HG02798 (cell line): ENCODE measurements at regions not wholly inside any gene's neighbourhood (a gene's known extent, or its start where the extent isn't known, plus 50 kb on each side); places are given as distances from the start of the nearest gene placed in this dataset.

ENCODE experiments used
- ATAC-seq: cut with Tn5 transposase; IDR thresholded peaks from one replicate; pipeline ENCODE4 v1.9.1; 2021; ENCODE audit warnings: mild to moderate bottlenecking; ENCODE audit not compliant: unreplicated experiment, poor library complexity

DNA sequence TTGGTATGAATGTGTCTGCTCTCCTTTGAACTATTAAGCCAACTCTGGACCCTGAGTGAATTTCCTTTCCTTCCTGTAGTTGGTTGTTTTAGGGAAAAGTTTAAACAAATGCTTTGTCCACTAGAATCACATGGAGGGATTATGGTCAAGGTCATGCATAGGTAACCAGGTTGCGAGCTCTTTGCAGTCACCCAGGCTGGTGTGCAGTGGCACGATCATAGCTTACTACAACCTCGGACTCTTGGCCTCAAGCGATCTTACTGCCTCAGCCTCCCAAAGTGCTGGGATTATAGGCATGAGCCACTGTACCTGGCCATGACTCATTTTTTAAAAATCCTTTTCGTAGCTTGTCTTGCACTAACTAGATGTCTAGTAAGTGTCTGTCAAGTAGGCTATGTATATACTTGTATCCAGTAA is 88.0 kb upstream of the SOX4 start:
- no peak for ATAC-seq

DNA sequence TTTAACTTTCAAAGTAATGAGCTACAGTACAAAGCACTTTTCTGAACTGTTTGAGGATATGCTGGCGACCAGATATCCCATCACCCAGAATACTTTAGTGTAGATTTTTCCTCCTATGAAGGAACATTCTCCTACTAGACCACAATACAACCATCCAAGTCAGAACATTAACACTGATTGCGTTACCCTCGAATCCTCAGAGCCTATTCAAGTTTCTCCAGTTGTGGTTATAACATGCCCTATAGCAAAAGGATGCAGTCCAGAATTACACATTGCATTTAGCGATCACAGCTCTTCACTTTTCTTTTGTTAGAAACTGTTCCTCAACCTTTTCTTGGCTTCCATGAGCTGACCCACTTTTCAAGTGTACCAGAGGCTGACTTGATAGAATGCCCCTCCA is 87.4 kb upstream of the SOX4 start:
- ATAC-seq = no peak

DNA sequence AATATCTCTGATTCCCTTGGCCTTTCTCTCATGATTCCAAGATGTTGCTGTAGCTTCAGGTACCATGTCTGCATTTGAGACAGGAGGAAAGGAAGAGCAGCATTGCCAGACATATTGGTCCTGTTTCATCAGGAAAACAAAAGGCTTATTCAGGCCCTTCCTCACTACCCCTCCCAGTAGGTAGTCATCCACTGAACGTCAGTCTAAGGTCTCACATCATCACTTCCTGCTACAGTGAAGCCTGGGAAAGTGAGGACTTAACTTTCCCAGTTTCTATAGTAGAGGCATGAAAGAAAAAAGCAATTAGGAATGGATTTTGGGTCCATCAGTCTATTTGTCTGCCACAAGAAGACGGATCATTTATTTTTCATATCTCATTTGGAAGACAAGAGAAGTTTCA is 85.7 kb upstream of the SOX4 start:
- no peak for ATAC-seq

DNA sequence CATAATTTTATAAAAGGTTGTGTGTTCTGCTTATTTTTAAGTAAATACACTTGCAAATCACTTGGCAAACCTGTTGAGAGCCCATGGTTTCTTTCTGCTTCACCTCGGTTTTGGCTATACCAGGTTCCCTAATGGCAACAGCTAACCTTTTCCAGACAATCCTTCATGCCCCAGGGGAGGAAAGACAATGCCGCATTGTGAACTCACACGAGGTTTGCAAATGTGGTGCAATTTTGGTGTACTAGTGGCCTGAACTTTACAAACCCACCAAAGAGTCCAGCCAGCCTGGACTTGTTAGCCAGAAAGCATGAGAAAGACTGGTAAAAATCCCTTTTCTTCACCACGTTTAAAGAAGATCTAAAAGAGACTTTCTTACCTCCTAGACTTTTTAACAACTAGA is 84.8 kb upstream of the SOX4 start:
- ATAC-seq = no peak

DNA sequence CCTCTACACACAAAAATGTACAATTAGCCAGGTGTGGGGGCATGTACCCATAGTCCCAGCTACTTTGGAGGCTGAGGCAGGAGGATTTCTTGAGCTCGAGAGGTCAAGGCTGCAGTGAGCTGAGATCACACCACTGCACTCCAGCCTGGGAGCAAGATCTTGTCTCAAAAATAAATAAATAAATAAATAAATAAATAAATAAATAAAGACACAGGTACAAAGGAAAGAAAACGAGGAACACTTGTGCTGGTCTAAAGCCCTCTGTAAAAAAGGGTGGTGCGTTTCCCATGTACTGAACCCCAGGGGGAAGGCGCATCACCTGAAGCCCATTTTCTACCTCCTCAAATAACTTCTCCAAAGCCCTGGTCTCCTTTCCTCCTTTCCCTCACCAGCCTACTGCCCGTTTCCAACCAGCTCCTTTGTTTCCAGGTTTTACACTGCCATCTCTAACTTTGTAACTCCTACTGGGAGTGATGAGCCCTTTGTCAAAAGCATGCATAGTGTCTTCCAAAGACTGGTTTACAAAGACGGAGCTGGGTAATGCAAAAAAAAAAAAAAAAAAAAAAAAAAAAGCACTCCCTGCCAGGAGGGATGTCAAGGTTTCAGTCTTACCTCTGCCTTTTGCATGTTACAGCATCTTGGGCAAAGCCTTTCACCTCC is 81.5 kb upstream of the SOX4 start:
- ATAC-seq = no peak

DNA sequence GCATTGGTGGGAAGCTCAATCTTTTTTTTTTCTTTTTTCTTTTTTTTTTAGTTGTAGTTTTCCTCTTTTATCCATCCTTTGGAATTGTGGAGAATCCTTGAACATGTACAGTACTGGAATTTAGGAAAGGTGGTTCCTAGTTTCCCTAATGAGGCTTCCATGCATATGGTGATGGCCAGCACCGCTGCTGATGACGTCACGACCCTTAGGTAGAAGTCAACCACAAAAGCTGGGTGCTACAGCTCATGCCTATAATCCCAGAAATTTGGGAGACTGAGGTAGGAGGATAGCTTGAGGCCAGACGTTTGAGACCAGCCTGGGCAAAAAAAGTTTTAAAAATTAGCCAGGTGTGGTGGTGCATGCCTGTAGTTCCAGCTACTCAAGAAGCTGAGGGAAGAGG is 79.3 kb upstream of the SOX4 start:
- no peak for ATAC-seq

DNA sequence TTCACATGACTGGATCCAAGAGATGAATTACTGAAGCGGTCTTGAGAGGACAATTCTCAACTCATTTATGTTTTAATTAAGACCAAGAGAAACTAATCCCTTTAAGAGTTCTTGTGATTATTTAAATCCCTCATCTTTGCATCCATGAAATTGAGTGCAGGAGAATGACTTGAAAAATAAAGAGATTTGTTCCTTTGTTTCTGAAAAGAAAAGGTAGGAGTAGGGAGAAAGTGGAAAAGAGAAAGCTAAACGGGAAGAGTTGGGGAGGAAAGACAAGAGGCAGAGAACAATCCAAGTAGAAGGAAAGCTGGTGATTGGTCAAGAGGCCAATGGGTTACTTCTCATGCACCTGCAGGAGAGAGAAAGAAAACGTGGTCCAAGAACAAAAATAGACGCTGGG is 75.2 kb upstream of the SOX4 start:
- ATAC-seq = no peak

DNA sequence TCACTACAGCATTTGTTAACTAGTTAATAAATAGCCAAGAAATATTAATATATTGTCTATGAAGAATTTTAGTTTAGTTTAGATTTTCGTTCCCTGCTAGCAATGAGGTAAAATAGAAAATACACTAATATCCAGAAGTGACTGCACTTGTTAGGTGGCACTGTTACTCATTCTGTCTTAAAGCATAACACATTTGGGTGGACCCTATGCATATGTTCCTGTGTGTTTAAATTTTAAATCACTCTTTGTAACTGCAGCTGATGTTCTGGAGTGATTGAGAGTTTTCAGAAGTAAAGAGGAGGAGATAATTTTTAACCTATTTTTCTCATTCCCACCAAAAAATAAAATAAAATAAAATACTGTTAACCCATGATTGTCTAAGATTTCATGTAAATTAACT is 73.9 kb upstream of the SOX4 start:
- no peak for ATAC-seq

DNA sequence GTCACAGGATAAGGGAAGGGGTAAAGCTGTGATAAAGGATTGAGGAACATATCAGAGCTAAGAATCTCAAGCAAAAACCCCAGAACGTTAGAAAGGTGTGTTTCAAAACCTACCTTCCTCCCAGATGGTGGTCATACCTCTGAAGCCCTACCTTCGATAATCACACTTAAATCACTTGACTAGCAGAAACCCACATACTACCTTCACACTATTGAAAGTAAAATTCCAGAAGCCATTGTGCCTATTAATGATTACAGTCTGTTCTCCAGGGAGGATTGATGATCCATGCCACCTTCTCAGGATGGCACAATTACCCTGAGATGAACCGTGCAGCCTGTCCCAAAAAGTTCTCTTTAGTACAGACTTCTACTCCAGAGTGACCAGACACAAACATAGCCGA is 72.3 kb upstream of the SOX4 start:
- ATAC-seq = no peak

DNA sequence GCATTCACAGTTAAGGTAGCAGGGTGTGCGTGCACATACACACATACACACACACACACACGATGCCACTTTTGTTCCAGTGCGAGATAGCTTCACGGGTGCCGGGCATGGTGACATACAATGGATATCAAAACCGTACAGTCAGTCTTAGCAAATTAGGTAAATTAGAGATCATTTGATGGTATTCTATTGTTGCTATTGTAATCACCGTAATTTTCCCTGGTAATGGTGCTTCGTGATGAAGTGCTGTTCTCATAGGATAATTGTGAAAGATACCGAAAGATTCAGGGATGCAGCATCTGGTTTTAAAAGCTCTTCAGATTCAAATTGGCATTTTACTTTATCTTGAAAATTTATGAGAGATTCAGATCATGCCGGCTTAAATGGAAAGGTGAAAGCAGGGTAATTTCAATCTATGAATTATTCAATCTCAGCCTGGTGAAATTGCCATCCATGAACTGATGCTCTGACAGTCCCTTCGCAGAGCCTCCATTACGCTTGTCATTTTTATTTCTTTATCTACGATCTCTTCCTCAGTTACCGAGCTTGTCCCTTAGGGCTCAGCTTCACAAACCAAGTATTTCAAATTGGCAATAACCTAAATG is 71.3 kb upstream of the SOX4 start:
- ATAC-seq = no peak

DNA sequence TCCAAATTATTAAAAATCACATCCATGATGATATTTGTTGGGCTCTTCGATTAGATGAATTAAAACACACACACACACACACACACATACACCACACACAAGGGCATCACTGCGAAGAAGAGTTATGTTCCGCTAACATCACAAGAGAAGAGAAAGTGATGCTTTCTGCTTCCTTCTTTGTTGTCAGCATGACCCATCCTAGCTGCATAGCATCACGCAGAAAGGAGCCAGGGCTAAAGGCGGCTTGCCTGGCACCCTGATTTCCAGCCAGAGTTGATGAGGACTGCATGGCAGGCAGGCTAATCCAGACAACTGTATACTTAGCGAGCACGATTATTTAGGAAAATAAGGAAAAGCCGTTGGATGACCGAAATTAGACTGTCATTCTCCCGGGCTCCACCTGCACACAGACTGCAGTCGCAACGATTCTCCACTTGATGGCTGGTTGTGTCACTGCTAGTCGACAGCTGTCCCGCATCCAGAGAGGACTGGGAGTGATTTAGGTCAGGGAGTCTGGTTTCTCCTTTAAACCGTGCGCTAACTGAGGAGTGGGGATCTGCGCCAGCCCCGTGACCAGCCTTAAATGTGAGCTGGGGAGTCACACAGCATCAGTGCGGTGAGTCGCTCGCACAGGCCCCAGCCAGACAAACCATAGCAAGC is 70.6 kb upstream of the SOX4 start:
- no peak for ATAC-seq

DNA sequence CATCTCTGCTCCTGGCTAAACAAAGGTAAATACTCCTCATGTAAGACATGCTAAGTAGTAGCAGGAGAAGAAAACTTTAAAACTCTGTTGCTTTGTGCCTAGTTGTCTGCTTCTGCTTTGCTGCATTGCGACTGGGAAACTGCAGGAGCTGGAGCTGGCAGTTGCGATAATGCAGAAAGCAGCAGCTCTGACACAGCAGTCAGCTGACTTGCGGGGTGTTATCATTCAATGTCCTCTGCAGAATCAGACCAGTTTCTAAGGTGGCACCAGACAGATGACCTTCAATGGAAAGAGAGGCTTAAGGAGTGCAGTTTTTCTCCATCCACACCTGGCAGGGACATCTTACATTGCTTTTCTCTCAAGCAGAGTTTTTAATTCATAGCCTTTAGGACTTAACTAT is 69.9 kb upstream of the SOX4 start:
- ATAC-seq = no peak

DNA sequence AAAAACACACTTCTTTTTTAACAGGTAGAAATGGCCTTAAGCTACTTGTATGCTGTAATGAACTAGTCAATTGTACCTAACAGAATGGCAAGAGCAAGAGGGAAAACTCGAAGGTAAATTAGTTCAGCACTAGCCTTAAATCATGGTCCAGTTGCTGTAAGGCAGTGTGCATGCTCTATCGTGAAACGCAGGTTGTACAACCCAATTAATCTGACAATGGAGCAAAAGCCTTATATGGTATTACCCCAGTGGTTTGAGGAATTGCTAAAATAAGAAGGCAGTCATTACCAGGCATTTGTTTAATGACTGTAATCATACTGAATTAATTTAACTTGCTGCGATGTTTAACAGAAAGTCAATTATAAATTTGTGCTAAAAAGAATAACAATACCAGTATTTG is 69.3 kb upstream of the SOX4 start:
- no peak for ATAC-seq

DNA sequence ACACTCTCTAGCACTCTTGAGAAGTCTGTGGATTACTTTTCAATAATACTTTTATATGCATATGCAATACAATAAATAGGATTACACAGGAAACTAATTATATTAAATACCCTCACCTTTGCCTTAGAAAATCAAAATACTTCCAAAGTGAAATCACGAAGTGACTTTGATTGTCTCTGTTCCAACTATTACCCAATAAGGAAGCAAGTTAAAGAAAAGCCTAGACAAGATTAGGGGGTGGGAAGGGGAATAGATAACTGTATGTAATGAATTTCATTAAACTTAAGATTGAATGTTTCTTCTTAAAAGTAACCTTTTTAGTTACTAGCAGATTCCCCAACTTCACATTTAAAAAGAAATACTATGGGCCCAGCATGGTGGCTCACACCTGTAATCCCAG is 66.6 kb upstream of the SOX4 start:
- ATAC-seq = no peak

DNA sequence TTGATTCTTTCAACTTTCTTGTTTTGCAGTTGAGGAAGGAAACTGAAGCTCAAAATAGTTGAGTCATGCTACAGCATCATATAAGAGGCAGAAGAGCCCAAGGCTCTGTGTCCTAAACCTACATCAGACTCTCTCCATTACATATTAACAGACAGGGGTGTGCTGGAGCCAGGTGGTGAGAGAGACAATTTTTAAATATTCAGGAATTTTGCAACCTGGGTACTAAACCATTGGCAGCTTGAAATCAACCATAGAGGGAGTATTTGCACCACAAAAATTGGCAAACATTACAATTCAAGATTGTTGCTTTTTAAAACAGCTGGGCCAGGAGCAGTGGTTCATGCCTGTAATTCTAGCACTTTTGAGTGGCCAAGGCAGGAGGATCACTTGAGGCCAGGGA is 65.8 kb upstream of the SOX4 start:
- no peak for ATAC-seq

DNA sequence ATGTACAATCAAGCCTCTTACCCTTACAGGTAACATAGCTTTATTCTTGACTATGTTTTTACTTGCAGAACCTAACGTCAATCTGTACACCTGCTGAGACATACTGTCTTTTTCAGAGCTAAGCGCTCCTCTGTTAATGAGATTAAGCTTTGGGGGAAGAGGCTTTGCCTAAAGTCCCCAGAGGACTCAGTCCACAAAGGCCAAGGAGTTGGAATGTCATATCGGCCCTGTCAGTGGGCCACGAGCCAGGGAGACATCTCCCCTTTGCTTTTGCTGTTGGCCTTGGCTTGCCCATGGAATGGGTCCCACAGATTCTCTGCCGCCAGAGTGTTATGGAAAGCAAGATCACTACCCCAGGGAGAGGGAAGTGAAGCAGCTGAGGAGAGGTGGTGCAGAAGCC is 64.1 kb upstream of the SOX4 start:
- no peak for ATAC-seq

DNA sequence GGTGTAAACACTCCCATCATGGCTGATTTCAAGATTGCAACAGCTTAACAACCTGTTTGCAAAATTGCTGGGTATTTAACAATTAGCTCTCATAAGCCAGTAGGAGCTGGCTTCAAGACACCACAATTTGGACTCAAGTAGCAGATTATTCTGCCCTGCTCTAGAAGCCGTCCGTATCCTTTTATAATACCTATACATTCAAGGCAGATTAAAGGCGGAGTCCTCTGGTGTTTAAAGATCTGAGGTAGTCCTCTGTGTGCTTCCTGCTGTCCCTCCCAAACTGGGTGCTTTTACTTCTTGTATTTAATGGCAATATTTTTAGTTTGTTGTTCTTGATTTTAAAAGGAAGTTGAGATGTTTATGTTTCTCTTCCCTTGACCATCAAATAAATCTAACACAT is 62.2 kb upstream of the SOX4 start:
- ATAC-seq = no peak

DNA sequence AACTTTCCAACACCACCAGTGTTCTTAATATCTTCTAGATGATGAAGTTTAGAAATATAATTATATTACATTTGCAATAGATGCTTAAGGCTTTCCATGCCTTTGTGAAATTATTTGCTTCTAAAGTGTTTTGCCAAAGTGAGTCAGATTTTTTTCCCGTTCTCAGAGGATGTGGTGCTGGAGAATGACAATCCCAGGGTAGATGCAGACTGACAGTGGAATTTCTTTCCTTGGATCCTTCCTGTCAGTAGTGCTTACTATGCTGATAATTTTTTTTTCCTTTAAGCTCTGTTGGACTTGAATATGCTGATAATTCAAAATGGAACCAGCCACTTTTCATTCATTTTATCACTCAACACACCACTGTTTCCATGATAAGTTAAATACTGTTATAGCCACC is 59.9 kb upstream of the SOX4 start:
- no peak for ATAC-seq

DNA sequence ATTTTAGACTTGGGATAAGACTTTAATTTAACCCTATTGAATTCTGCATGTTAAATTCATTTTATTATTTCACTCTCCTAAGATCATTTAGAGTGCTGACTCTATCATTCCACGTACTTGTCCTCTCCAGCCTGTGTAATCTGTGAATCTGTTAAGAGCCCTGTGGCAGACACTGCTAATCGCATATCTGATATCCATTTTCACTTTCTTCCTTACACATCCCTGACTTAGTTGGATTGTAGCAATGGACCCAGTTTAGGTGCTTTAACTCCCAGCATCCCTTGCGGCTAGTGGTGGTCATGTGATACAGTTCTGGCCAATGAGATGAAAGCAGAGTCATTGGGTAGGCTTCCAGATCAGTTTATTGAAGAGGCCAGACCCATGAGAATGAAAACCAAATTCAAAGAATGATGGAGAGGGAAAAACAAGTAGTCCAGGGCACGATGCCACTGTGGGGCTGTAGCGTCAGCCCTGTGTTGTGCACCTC is 57.2 kb upstream of the SOX4 start:
- ATAC-seq = no peak

DNA sequence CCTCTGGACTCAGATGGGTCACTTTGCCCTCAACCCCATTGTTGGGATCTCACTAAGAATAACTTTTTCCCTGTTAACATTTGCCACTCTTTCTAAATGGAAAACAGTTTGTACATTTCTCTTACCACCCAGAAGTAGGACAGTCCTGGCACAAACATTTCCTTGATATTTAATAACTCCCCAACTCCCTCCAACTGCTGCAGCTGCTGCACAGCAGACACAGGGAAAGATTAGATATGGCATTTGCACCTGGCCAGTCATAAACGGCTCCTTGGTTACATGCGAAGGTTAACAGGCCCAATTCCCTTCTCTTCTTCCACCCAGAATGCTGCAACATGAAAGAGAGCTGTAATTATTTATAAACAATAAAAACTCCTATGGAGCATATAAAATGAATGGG is 55.9 kb upstream of the SOX4 start:
- no peak for ATAC-seq

DNA sequence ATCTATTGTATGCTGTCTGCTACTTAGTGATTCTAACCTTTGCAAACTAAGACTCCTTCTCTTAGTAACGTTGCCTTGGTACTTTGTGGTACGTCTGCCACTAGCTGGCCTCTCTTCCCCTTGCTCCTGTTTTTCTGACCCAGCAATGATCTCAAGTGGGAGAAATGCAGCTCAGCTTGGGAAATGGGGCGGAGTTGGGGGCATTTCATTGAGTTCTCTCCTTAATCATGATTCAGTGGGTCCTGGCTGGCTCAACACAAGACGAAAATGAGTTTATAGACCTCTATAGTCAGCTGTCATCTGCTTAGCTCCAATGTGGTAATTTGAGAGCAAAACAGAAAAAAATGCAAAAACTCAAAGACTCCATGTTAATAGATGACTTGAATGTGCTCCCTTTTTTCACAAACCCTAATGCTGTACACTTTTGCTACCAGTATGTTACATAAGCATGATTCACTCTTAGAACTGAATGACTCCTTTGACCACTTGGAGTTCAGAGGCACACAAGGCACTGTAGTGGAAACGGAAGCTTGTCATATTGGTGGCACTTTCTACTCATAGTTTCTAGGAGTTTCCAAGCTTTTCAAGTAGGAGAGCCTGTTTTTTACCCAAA is 55.3 kb upstream of the SOX4 start:
- ATAC-seq = no peak
